Fibroblast of villous mesenchyme (primary cell): ENCODE measurements at regions not wholly inside any gene's neighbourhood (a gene's known extent, or its start where the extent isn't known, plus 50 kb on each side); places are given as distances from the start of the nearest gene placed in this dataset.

Experiments
- DNase-seq: peaks from one replicate; pipeline ENCODE4 v3.0.0-alpha.2; 2010; ENCODE audit warnings: low read depth
- H3K4me3 ChIP-seq: 2 replicates; pipeline ENCODE4 v1.5.1; 2011; ENCODE audit warnings: low read depth, mild to moderate bottlenecking, low read length
- TF ChIP-seq, protein P1 (sequence below): IDR thresholded peaks from 2 replicates; pipeline ENCODE4 v1.5.1; 2012; ENCODE audit warnings: low read depth, mild to moderate bottlenecking, low read length; ENCODE audit not compliant: insufficient read depth

DNA sequence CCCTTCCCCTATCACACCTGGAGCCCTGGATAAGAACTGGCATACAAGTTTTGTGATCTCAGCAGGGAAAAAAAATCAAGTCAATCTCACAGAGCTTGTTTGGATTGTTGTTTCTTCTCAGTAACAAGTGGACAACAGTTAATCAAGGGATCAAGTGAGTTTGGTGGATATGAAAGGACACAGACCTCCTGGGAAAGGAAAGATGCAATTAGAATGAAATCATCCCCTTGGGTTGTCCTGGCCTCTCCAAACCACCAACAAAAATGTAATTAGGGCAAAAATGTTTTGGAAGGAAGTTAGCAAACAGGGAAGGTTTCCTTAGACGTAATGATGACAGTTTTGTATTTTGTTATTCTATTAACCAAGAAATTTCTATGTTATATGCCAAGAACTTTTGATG, 99.1 kb upstream of the PRDM1 start:
- peak; percentile 84 for DNase-seq
- TF ChIP-seq, protein P1, sequence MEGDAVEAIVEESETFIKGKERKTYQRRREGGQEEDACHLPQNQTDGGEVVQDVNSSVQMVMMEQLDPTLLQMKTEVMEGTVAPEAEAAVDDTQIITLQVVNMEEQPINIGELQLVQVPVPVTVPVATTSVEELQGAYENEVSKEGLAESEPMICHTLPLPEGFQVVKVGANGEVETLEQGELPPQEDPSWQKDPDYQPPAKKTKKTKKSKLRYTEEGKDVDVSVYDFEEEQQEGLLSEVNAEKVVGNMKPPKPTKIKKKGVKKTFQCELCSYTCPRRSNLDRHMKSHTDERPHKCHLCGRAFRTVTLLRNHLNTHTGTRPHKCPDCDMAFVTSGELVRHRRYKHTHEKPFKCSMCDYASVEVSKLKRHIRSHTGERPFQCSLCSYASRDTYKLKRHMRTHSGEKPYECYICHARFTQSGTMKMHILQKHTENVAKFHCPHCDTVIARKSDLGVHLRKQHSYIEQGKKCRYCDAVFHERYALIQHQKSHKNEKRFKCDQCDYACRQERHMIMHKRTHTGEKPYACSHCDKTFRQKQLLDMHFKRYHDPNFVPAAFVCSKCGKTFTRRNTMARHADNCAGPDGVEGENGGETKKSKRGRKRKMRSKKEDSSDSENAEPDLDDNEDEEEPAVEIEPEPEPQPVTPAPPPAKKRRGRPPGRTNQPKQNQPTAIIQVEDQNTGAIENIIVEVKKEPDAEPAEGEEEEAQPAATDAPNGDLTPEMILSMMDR, result no peak

DNA sequence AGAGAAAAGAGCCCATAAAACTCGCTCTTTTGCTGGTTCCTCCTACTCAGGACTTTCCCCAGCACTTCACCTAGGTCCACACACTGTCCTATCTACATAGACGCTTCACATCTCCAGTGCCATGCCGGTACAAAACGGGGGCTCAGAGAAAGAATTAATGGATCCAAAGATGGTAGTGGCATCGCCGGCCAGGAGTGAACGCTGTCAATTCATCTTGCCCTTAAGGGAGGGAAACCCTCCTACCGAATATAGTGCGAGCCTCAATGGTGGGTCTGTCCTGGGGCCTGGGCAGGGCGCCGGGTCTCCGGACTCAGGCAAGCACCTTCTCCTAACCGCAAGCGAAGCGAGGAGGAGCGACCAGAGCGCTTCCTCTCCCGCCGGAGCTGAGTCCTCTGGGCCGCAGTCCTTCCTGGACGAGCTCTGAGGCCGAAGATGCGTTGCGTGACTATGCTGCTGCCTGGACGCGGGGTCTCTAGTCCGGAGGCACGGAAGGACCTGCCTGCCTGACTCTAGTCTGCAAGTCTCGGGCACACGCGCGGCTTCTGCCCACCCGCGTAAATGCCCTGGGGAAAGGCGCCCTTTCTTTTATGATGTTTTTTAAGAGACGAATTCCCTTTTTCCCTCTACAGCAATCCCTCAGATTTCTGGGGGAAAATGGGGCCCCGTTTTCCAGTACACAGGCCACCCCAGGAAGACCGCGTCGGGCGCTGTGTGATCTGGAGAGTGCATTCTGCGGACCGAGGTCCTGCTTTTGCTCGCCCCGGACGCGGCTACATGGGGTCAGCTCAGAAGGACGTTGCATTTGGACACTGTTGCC, 100.1 kb upstream of the PRDM1 start:
- TF ChIP-seq, protein P1, result no peak
- no peak for DNase-seq
- H3K4me3 ChIP-seq, result no peak overlapping the region

More for the DNA sequence above, 99.1 kb upstream of the PRDM1 start:
- H3K4me3 ChIP-seq, result no peak overlapping the region

DNA sequence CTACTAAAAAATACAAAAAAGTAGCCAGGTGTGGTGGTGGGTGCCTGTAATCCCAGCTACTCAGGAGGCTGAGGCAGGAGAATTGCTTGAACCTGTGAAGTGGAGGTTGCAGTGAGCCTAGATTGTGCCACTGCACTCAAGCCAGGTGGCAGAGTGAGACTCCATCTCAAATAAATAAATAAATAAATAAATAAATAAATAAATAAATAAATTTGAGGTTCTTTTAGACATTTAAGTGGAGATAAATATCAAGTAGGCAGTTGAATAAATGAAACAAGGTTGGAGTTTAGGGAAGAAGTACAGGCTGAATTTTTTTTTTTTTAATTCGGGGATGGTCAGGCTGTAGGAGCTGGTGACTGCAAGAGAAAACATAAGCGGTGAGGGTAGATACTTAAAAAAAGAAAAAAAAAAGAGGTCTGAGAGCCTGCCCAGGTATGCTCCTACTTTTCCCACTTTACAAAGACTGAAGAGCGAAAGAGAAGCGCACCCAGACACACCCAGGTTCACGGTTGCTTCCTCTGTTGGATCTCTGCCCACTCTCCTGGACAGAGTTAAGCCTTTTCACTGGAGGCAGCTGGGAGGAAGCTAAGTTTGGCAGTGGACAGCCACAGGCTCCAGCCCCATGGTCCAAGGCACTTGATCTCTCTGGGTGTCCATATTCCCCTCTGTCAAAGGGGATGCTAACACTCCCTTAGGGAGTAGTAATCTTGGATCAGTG, 100.9 kb upstream of the PRDM1 start:
- no peak overlapping the region for H3K4me3 ChIP-seq
- peak; percentile 36 for DNase-seq
- TF ChIP-seq, protein P1, result no peak

DNA sequence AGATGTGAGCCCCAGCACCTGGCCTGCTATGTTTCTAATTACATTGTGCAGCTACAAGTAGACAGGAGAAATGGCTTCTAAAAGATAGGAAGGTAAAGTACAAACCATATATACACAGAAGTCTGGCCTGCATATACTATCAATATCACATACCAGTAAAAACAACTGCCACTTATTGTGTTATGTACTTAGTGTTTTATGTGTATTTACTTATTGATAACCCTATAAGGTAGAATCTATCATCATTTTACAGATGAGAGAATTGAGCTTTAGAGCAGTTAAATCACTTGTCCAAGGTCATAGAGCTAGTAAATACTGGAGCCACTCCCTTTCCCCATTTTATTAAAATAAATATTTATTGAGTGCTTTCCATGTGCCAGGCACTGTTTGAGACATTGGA, 102.4 kb upstream of the PRDM1 start:
- DNase-seq, result no peak
- H3K4me3 ChIP-seq, result no peak overlapping the region
- TF ChIP-seq, protein P1, result no peak

DNA sequence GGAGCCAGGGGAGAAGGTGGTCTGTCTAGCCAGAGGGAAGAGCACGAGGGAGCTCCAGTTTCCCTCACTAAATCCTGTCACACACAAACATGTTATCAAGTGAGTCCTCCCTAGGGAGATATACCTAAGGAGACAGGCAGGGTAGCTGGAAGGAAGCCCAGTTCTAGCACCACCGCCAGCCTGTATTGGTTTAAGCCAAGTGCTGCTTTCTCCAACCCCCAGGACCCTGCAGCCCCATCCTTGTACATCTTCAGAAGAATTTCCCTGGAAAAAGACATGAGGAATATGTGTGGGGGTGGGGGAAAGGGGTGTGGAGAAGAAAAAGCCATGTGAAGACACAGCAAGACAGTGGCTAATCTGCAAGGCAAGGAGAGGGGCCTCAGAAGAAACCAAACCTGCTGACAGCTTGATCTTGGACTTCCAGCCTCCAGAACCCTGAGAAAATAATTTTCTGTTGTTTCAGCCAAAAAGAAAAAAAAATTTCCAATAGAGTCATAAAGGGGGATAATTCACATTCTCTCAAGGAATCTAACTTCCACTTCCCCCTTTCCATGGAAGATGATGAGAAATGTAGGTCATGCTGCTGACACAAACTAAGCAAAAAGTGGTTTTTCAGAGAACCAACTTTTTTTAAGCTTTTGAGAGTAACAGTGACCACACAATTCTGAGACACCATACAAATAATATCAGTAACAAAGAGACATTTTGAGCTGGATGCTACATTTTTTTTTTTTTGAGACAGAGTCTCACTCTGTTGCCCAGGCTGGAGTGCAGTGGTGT, 103.2 kb upstream of the PRDM1 start:
- no peak for DNase-seq
- TF ChIP-seq, protein P1, result no peak
- H3K4me3 ChIP-seq, result no peak overlapping the region

DNA sequence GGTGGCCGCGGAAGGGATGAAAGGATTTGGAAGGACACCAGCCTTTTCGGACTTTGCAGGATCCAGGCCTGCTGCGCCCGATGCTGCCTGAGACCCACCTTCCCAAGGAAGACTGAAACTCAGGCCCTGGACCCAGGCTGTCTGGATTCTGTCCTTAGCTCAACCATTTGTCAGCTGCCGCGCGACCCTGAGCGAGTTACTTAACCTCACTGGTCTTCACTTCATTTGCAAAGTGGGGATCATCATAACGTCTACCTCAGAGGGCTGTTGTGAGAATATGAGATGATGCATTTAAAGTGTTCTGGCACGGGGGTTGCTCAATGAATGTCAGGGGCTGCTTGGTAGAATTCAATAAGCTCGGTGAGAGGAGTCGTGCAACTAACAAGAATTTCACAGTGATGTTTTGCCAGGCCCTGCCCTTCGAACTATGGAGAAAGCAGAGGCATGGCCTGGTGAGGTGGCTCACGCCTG, 104.2 kb upstream of the PRDM1 start:
- no peak for DNase-seq
- TF ChIP-seq, protein P1, result no peak
- H3K4me3 ChIP-seq, result no peak overlapping the region
